C4-2B (cell line): ENCODE measurements at regions not wholly inside any gene's neighbourhood (a gene's known extent, or its start where the extent isn't known, plus 50 kb on each side); places are given as distances from the start of the nearest gene placed in this dataset.

ENCODE experiments used
- CTCF ChIP-seq: fragments of 450-650 bp; conservative IDR thresholded peaks from 2 replicates; pipeline ENCODE4 v1.5.1; 2017; ENCODE audit warnings: mild to moderate bottlenecking
- ZFX ChIP-seq: fragments of 450-650 bp; IDR thresholded peaks from 2 replicates; pipeline ENCODE4 v1.6.1; 2017

GRCh38 chr2:88355486-88355885 is 97.0 kb downstream of the FOXI3 start:
- TF ChIP-seq CTCF: no peak
- TF ChIP-seq ZFX: no peak
